CD4-positive, alpha-beta T cell treated with Interleukin-2 at 100 ng/mL for 4 hours (primary cell): ENCODE measurements at regions not wholly inside any gene's neighbourhood (a gene's known extent, or its start where the extent isn't known, plus 50 kb on each side); places are given as distances from the start of the nearest gene placed in this dataset.

Experiments
- DNase-seq: peaks from one replicate; pipeline ENCODE4 v3.0.0-alpha.2; 2020; ENCODE audit warnings: low spot score

DNA sequence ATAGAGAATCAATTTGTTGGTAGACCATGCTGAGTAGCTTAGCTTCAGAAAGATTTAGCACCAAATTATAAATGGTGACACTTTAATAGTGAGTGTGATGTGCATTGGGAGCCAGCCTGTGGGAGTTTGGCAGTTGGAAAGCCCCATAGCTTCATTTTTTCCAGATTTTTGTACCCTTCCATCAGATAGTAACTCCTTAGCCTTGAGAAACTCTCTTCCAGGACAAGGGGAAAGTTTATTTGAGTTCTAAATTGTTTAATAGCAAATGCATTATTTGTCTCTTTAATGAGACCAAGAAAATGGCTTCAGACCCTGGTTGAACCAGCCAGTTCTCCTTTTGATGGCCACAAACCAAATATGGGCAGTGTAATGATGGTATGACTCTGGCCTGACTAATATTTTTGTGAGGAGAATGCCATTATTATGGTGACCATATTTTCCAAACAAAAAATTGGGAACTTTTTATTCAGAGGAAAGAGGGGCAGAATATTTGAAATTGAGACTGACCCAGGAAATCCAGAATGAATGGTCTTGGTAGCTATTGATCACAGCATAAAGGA is 49.8 kb downstream of the PLCE1 start:
- no peak for DNase-seq

DNA sequence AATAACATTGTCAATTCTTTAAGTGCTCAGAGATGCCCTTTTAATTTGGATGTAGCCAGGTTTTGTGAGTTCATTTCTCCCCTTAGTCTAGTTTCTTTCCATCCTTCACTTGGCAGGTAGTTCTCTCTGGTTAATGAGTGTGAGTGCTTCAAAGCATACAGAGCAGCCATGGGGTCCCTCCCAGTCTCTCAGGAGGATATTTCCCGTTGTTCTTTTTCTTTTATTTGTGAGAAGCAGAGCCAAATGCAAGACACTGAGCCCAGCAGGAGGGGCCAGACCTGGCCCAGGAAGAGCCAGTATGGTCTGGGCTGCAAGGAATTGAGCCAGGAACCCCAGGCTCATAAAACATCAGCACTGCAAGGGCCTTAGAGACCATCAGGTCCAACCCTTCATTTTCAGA is 52.4 kb downstream of the PLCE1 start:
- DNase-seq = no peak

DNA sequence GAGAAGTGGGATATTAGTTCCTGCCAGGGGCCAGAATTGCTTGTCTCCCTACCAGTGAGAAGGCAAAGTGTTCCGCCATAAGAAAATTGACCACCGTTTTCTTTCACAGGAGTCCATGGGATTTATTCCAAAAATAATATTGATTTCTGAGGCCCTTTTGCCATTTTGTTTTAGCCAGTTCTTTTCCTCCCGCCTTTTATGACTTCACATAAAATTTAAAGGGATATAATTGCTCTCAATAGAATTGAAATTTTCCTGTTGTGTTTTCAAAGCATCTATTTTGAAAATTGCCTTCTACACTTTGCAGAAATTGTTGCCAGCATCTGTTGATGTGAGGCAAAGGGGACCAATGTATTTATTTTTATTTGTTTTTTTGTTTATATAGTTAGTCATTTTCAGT is 53.6 kb downstream of the PLCE1 start:
- DNase-seq = no peak

DNA sequence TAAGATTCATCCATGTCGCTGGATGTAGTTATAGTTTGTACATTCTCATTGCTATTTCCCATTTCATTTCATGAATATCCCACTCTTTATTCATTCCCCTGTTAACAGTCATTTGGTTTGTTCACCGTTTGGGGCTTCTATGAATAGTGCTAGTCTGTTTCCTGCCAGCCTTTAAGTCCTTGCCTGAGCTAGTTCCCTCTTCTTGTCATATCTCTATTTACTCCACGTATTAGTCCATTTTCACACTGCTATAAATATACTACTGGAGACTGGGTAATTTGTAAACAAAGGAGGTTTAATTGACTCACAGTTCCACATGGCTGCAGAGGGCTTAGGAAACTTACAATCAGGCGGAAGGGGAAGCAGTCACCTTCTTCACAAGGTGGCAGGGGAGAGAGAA is 56.2 kb downstream of the PLCE1 start:
- no peak for DNase-seq

DNA sequence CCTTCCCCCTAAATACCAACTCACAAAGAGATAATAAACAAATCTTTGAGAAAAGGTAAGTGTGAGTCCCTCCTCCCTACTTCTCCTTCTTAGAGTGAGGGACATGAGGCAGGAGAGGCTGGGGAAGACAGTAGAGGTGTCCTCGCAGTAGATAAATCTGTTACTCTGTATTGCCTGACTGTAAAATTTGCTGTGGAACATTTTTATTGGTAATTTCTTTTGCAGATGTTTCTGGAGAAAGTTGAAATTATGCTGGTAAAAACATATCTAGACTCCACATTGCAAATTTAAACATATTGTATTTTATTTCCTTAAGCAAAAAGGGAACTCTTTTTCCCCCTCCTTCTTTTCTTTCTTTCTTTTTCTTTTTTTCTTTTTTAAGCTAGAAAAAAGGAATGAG is 58.5 kb downstream of the PLCE1 start:
- no peak for DNase-seq

GRCh38 chr10:94052866-94053791 is 59.4 kb downstream of the PLCE1 start:
- DNase-seq = no peak

GRCh38 chr10:94059178-94059883 is 65.6 kb downstream of the PLCE1 start:
- no peak for DNase-seq

DNA sequence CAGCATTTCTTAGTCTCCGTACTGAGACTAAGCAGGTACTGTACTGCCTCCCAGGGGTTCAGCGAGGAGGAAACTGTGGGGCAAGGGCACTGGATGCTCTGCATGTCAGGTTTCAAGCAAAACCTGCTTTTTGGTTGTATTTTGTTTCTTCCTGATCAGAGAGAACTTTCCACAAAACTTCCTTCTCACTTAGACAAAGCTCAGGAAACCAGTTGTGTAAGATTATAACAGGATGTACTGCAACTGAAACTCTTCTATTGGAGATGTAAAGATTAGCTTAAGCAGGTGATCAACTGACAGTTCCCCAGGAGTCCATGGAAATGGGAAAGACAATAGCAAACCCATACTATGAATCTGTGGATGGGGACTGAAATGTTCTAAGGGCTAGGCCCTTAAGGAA is 67.3 kb downstream of the PLCE1 start:
- DNase-seq = no peak

- no peak for DNase-seq
Measured at GRCh38 chr10:94062611-94063010, 68.9 kb downstream of the PLCE1 start.

DNA sequence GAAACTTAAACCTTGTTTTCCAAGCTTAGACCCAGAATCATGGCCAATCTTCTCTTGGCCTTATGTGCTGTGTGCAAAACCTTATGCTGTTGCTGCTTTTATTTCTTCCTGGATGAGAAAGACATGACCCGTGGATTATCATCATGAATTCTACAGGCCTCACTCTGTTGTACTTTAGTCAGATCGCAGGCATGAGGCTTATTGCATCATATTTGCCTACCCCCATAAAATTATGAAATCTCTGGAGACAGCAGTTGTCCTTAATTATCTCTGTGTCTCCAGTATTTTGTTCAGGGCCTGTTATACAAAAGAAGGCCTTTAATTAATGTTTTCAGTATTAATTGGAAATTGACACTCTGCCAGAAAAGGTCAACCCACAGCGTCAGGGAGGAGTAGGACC is 71.6 kb downstream of the PLCE1 start:
- no peak for DNase-seq

- no peak for DNase-seq
Measured at GRCh38 chr10:94065787-94066186, 72.1 kb downstream of the PLCE1 start.

- DNase-seq = no peak
Measured at GRCh38 chr10:94066411-94066810, 72.7 kb downstream of the PLCE1 start.

- no peak for DNase-seq
Measured at GRCh38 chr10:94069884-94070283, 76.2 kb downstream of the PLCE1 start.

- DNase-seq = no peak
Measured at GRCh38 chr10:94074462-94074861, 80.7 kb downstream of the PLCE1 start.

- no peak for DNase-seq
Measured at GRCh38 chr10:94075506-94075905, 81.8 kb downstream of the PLCE1 start.

DNA sequence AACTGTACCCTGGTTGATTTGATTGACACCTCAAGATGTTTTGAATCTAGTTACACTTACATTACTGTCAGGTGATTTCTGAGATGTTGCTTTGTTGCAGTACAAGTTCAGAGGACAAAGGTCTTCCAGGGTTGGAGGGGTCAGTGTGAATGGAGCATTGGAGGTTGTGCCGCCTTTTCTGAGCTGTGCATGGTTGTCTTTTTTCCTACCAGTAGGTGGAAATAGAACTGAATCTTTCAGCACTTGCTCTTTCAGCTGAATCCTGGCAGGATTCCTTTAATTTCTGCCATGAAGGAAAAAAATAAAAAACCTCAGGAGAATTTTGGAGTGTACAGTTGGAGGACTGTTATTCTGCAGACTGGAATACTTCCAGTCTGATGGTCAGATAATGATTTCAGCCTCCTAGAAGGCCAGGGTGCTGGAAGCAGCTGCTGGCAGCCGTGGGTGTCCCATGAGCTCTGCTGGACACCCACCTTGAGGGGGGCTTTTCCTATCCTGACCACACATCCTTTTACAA is 82.7 kb downstream of the PLCE1 start:
- no peak for DNase-seq

- no peak for DNase-seq
Measured at GRCh38 chr10:94077042-94077441, 83.3 kb downstream of the PLCE1 start.

GRCh38 chr10:94080108-94080507 is 86.4 kb downstream of the PLCE1 start:
- DNase-seq = no peak

- DNase-seq = no peak
Measured at GRCh38 chr10:94083662-94084265, 90.0 kb downstream of the PLCE1 start.

GRCh38 chr10:94084344-94084743 is 90.6 kb downstream of the PLCE1 start:
- DNase-seq = no peak

DNA sequence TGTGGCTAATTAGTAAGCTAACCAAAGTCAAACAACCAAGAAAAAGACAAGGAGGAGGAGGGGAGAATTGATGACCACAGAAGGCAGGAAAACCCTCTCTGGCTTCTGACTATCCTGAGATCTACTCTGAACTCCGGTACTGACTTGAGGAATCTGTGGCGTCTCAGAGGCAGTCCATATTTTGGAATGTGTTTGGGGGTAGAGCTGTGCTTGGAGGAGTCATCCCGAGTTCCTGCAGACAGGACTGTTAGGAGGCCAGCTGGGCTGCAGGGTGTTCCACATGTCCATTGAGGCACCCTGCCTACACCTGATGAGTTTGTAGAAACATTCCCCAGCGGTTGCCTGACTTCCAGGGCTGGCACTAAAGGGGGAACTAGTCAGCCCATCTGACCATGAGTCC is 91.6 kb downstream of the PLCE1 start:
- no peak for DNase-seq

DNA sequence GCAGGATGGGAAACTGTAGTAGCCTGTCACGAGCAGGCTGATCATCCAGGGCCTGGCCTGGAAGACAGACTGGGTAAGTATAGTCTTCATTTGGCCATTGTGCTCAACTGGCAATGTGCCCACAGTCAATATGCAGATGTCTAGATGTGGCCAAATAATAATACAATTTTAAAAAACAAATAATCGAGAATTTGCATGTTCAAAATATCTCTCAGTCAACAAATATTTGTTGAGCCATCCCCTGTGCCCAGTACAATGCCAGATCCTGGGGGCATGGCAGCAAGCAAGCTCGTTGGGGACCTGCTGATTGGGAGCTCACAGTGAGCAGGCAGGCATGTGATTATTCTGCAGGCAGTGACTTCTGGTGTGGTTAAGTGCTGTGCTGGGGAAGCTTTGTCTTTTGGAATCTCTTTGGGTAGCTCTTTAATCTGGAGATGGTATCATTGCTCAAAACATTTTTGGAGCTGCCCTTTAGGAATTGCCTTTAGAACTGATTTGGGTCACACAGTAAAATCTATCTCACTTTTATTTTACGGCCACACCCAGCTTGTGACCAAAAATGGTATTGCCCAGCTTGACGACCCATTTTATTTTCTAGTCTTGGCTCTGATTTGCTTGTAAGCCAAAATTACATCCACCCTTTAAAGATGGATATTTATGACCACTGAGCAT is 92.2 kb downstream of the PLCE1 start:
- no peak for DNase-seq
